ENCODE measurements at regions not wholly inside any gene's neighbourhood (a gene's known extent, or its start where the extent isn't known, plus 50 kb on each side); places are given as distances from the start of the nearest gene placed in this dataset.
"Not testable (repeated sequence)": the region's sequence is repeated elsewhere in the genome, so short reads cannot be mapped to it uniquely, and the experiment has no call there.

- DNase-seq, result no peak
Measured at GRCh38 chr14:85027681-85028370, 502.1 kb upstream of the FLRT2 start.

- DNase-seq, result no peak
Measured at GRCh38 chr14:85037411-85037810, 492.5 kb upstream of the FLRT2 start.

GRCh38 chr14:85038526-85039352 is 491.2 kb upstream of the FLRT2 start:
- DNase-seq, result no peak

GRCh38 chr14:85039353-85039626 is 490.7 kb upstream of the FLRT2 start:
- no peak for DNase-seq

- no peak for DNase-seq
Measured at GRCh38 chr14:85040046-85040685, 489.8 kb upstream of the FLRT2 start.

- no peak for DNase-seq
Measured at GRCh38 chr14:85041618-85042017, 488.3 kb upstream of the FLRT2 start.

GRCh38 chr14:85042301-85042700 is 487.6 kb upstream of the FLRT2 start:
- no peak for DNase-seq

GRCh38 chr14:85050180-85050579 is 479.8 kb upstream of the FLRT2 start:
- DNase-seq, result no peak

- no peak for DNase-seq
Measured at GRCh38 chr14:85052646-85053045, 477.3 kb upstream of the FLRT2 start.

GRCh38 chr14:85054178-85054577 is 475.8 kb upstream of the FLRT2 start:
- DNase-seq, result no peak

- DNase-seq, result no peak
Measured at GRCh38 chr14:85056267-85056666, 473.7 kb upstream of the FLRT2 start.

GRCh38 chr14:85057221-85057620 is 472.7 kb upstream of the FLRT2 start:
- no peak for DNase-seq

GRCh38 chr14:85058150-85058549 is 471.8 kb upstream of the FLRT2 start:
- DNase-seq, result no peak

- DNase-seq, result no peak
Measured at GRCh38 chr14:85060121-85060520, 469.8 kb upstream of the FLRT2 start.

GRCh38 chr14:85061256-85061655 is 468.7 kb upstream of the FLRT2 start:
- DNase-seq, result no peak

- no peak for DNase-seq
Measured at GRCh38 chr14:85063747-85064146, 466.2 kb upstream of the FLRT2 start.

GRCh38 chr14:85071447-85071846 is 458.5 kb upstream of the FLRT2 start:
- DNase-seq, result no peak

GRCh38 chr14:85074955-85075354 is 455.0 kb upstream of the FLRT2 start:
- DNase-seq, result no peak

GRCh38 chr14:85075694-85076476 is 454.1 kb upstream of the FLRT2 start:
- no peak for DNase-seq

- not testable (repeated sequence) for DNase-seq
Measured at GRCh38 chr14:85077716-85078115, 452.2 kb upstream of the FLRT2 start.

GRCh38 chr14:85079842-85080730 is 449.9 kb upstream of the FLRT2 start:
- no peak for DNase-seq

GRCh38 chr14:85084344-85084743 is 445.6 kb upstream of the FLRT2 start:
- DNase-seq, result no peak
